NCI-H2196 treated with DMSO at 0.1 percent for 48 hours (cell line): ENCODE measurements at regions not wholly inside any gene's neighbourhood (a gene's known extent, or its start where the extent isn't known, plus 50 kb on each side); places are given as distances from the start of the nearest gene placed in this dataset.

Experiments
- DNase-seq: peaks from one replicate; lab custom pipeline; 2025; ENCODE audit not compliant: unreplicated experiment; lab: John Stamatoyannopoulos, UW

DNA sequence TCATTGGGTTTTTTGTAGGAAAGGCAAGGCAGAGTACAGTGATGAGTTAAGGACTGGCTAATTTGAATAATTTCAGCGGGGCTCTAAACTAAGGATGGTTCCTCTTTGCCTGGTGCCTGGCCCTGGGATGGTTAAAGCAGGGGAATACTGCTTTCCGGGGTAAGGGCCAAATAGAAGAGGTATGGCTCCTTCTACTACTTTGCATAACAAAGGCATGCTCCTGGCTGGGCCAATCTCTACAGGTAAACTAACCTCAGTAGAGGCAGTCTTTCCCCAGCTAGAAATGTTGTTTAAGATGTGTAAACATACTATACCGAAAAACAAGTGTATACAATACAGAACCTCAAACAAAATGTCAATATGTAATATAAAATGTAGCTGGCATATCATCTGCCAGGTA lies 1239.0 kb downstream of the SLC16A7 start:
- no peak for DNase-seq

DNA sequence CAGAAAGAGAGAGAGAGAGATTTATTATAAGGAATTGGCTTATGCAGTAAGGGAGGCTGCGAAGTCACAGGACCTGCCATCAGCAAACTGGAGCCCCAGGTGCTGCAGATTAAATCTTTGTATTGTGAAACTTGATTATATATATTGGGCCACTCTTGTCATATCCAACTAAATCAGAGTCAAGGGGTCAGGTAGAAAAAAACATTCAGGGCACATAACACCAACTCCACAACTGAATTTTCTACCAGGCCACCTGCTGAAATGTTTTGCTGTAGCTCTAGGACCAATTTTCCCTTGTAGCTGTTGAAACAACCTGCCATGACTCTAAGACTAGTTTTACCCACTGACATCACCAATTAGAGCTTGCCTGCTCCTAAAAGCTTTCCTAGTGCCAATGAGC lies 1240.8 kb downstream of the SLC16A7 start:
- no peak for DNase-seq

DNA sequence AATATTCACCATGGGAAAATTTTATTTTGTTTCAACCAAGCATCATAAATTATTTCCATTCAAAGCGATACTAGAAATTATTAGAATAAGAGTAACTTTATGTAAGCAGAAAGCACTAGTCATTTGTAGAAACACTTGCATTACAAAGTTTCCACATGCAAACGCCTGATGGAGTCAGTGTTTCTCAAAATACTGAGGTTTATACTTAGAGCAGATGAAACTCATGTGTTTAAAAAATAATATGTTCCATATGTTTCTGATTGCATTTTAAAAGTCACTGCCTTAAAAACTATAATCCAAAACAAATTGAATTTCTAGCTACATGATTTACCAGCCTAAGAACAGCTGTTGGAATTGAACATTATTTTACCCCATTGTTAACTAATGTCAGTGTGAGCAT lies 1246.4 kb downstream of the SLC16A7 start:
- DNase-seq: no peak

DNA sequence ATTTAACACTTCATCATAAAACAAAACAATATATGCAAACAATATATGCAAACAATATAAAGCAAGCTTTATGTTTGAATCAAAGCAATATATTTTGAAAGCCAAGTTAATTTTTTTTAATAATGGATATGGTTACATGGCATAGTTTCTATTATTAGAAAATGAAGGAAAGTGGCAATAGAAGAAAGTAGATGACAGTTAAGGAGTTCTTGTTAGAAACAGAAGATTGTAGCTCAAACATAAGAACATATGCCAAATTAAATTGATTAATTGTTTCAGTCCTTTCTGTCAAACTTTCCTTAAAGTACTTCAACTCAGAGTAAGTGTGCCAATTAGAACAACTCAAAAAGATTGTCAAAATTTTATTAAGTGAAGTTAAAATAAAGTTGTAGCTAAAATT lies 1248.3 kb downstream of the SLC16A7 start:
- DNase-seq: no peak

DNA sequence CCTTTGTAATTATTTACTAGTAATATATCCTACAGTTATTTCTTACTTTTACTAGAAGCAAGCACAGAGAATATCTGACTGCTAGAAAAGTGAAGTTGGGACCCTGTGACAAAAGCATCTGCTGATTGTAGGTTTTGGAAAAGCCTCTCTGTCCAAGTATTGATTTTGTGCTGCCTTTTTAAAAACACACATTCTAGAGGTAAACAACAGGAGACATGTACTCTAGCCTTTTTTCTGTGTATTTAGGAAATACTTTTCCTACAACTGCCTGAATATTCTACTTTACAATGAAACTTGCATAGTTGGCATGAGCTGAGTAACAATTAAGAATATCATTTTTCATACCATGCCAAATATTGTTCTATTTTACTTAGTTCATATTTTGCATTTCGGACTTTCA lies 1249.0 kb downstream of the SLC16A7 start:
- no peak for DNase-seq

DNA sequence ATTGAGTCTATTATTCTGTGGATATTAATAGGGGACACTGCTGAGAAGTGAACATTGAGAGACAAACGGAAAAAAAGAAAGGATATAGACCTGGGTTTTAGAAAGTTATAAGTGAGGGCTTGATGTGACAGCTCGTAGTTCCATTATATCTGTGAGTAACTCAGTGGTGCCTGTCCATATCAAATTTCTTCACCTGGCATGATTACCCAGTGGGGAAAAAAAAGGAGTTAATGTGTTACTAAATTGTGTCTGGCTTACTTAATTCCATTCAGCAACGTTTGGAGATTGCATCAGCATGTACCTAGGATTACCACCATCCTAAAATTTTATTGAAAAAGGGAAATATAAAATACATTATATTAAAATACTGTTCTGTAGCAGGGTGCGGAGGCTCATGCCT lies 1249.9 kb downstream of the SLC16A7 start:
- no peak for DNase-seq

DNA sequence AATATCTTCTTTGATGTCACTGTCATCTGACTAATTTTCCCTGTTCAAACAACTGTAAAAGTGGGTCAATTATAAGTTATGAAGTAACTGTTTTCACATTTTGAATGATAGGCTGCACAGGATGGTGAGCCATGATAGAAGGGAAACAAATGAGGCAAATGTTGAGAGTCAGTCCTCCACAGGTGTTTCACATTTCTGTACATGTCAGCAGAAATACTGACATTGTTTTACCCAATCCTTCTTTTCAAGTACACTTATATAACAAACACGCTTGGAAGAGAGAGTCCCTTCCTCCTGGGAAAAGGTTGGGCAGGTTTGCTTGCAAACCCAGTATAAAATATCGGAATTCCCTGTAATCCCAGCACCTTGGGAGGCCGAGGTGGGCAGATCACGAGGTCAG lies 1251.5 kb downstream of the SLC16A7 start:
- no peak for DNase-seq

DNA sequence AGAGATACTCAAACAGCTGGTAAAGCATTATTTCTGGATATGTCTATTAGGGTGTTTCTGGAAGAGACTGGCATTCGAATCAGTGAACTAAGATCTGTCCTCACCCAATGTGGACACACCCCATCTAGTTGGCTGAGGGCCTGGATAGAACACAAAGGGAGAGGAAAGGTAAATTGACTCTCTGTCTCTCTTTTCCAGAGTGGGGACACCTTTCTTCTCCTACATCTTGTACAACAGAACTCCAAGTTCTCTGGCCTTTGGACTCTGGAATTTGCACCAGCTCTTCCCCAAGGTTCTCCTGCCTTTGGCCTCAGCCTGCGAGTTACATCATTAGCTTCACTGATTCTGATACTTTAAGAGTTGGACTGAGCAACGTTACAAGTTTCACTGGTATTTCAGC lies 1253.9 kb downstream of the SLC16A7 start:
- no peak for DNase-seq

DNA sequence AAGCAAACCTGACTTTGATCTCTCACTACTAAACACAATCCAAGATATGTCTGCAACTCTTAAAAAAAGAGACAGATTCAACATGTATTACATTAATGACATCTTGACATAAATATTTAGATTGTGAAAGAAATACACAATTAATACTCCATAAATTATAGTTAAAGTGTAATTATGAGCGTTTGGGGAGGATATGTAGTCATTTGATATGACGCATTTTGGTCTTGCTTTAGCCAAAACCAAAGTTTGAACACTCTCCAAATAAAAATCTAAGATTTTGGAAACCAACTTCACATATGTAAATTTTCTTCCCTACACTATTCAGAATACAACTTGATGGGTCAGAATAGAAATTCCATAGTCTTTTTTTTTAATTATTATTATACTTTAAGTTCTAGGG lies 1257.6 kb downstream of the SLC16A7 start:
- no peak for DNase-seq

DNA sequence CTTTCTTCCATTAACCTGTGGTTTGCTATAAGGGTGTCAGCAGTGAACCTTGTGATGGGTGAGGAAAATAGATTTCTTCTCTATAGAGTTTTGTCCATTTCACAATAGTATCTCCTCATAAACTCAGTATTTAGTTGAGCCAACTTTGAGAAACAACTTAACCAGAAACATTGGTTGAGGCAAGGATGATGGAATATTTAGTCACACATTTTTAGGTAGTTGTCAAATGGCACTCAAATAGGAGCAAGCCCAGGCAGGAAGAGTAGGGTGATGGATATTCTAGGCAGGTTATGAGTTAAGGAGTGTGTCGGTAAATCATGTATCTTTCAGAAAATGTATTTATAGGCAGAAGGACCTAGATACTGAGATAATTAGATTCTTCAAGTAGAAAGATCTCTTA lies 1267.6 kb downstream of the SLC16A7 start:
- no peak for DNase-seq

DNA sequence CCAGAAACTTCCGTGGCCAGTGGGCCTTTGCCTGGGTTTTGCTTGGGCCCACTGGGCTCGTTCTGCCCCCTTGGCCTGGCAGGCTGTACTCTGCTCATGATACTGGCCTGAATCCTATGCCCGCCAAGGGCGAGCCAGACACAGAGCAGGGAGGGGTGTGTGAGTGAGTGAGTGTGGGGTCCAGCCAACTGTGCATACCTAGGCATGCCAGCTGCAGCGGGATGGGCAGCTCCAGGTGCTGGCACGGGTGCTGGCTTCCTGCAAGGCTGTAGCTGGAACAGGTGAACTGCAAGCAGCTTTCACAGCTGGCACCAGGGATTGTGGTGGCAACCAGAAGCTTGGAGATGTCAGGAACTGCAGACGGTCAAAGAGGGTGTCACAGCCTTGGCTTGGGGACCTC lies 1276.4 kb downstream of the SLC16A7 start:
- no peak for DNase-seq

DNA sequence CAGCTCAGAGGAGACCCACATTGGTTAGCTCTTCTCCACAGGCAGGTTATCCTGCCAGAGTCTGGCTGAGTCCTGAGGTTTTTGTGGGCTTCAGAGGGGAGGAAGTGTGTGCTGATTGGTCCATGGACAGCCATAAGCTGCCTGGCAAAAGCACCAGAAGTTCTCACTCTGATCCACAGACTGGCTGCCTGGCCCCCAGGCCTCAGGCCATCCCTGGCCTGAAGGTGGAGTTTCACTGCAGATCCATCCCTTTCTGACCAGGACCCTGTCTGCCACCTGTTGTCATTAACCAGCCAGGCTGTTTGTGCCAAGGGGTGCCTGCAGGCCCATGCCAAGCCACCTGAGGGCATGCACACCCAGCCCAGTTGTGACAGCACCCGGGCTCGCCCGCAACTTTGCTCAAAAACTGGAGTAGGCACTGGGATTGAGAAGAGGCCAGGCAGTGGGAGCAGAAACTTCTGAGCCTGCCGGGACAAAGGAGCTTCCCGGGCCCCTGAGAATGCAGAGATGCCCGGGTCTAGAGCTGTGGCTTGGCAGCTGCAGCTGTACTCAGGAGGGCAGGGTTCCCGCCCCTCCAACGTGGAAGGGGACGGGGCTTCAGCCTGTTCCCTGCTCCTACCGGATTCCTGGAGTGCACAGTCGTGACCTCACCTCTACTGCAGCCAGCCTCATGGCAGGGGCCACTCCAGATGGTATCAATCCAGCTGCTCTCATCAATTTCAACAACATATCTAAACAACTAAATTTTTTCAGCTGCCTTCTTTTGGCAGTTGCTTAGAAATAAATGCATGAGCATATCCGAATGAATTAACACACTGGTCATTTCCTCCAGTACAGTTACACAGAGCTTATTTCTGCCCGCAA lies 1277.3 kb downstream of the SLC16A7 start:
- DNase-seq: no peak

DNA sequence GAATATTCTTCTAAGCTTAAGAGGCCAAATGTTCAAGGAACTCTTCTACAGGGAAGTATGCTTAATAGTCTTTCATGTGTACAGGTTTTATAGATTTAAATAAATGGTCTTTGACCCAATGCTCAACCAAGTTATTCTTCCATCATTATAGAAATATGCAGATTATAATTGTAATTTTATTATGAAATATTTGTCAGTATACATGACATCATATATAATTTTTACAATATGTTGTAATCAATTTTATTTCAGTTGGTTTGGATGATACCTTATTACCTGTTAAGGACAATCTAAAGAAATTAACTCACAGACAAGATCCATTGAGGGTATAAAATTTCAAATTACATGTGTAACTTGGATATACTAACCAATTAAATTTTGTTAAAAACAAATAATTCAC lies 1278.3 kb downstream of the SLC16A7 start:
- DNase-seq: no peak

DNA sequence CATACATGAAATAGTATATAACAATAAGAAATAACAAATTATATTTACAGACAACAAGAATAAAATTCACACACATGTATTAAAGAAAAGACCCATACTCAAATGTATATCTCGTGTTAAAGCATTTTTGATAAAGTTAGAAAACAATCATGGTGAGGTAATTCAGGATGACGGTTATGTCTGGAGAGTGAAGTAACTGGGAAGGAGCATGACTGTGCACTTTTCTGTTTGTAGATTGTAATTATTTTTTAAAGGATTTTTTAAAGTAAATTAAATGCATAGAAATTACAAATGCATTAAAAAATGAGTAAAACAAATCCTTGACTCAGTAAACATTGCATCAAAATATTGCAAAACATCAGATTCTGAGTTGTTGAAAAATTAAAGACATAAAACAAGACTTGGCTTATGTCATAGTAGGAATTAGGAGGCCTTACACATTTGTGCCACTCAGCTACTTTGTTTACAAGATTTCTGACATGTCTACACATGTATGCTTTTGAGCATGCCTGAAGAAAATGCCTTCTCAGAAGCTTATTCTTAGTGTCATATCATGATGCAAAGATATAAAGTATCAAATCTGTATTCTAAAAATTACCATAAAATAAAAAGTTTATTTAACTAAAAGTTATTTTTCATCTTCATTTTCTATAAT lies 1325.1 kb downstream of the SLC16A7 start:
- no peak for DNase-seq

DNA sequence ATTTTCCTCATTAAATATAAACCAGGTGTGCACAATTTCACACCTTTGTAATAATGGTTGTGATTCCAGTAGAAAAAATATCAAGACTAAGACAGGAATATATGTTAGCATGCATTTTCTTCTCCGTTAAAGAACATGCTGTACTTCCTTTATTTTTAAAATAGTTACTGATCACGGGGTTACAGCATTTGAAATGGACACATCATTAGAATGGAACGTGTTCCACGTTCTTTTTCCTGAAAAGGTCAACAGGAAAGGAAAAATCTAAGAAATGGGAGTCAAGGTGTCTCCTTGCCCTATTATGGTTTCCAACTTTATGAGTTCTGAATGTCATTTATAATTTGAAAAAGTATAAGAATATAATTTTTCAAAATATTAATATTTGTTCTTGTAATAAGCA lies 1325.7 kb downstream of the SLC16A7 start:
- no peak for DNase-seq

DNA sequence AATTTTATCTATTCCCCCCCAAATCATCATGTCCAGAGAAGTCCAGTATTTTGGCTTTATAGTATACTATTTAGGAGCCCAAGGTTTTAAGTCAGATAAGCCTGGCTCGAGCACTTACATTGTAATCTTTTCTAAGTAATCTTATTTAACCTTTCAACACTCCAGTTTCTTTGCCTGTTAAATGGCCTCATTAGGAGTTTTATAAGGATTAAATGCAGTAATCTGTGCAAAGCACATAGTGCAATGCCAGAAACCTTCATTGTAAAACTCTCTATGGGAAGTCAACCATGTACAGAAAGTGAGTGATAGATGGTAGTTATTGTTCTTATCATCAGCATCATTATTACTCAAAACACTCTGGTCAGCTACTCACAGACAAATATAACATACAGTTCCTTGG lies 1330.4 kb downstream of the SLC16A7 start:
- DNase-seq: no peak

DNA sequence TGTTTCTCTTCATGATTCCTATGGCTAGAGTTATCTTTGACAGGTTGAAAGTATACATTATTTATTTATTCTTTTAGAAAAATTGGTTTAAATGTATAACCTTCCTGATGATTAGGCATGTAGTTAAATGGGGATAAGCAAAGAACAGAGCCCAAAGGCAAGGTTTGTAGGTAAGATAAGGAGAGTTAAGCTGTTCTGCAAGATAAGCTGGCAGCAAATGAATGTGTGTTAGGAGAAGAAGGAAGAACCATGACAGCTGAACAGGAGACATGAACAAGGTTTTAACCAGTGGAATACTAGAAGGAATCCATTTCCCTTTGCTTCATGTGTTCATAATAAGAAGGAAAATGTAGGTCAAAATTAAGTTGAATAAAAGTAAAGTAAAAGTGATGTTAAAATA lies 1330.1 kb upstream of the USP15 start:
- DNase-seq: no peak

DNA sequence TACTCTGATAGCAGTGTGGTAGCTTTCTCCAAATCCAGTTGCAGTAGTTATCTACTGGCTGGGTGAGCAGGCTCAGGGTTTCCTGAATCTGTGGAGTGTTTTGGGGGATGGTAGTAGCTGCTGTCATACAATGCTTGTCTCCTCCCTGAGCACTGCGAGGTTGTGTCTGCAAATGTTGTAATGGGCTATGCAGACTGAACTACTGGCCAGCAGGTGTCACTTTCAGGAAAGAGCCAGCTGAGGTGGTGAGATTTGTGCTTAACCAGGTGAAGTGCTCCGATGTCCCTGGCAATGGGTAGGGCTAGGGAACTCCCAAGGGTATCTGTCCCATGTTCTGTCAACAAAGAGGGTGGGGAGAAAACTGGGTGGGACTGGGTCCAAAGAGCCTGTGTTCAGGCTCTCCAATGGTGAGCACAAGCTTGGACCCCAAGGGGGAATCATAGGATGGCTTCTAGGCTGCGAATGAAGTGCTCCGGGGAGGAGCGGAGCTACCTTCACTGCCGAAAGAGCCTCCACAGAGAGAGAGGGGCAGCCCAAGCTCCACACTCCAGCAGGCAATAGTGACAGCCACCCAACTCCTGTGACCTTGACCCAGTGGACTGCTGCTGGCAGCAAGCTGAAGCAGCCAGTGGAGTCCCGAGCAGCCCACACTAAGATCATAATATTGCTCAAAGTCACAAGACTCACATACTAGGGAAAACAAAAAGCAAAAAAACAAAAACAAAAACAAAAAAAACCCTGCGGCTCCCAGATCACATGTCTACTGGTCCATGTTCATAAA lies 1324.0 kb upstream of the USP15 start:
- DNase-seq: no peak

DNA sequence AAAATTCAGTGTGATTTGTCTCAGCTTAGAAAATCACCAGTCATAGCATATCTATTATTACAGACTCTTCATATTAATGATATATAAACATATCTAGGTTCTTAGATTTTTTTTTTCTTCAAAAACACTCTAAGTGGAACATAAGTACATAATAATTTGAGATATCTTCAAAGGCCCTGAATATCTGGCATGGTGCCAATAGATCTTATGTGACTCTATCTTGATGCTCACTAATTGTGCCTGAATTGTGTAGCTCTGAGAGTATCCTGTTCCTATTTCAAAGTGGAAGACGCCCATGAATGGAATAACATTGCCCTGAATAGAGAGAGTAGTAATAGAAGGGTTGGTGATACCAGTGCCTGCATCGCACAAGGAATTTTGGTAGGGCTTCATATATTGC lies 1312.7 kb upstream of the USP15 start:
- no peak for DNase-seq

DNA sequence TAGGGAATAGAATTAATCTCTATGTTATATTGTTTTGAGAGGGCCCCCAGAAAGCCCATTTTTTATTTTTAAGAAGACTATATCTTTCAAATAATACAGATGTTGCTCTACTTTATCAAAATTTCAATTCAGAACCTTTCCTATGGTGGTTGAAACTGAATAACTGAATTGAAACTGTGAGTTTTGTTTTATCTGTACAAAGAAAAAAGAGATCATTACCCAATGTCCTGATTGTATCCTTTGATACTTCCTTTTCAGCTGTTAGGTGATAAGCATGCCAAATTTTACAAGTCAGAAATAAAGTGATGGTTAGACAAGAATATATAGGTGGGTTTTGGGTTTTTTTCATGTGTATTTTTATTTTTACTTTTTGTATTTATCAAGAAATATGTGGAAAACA lies 1293.1 kb upstream of the USP15 start:
- no peak for DNase-seq

DNA sequence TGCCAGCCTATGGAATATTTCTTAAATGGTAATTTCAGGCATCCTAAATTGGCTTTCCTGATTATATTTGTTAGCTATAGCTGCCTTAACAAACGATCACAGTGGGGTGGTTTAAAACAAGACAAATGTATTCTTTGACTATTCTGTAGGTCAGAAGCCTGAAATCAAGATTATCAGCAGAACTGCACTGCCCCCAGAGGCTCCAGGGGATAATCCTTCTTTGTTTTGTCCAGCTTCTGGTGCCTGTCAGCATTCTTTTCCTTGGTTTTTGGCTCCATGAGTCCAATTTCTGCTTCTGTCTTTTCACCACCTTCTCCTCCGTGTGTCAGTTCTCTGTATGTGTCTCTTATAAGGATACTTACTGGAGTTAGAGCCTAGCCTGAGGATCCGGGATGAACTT lies 1282.2 kb upstream of the USP15 start:
- DNase-seq: no peak

DNA sequence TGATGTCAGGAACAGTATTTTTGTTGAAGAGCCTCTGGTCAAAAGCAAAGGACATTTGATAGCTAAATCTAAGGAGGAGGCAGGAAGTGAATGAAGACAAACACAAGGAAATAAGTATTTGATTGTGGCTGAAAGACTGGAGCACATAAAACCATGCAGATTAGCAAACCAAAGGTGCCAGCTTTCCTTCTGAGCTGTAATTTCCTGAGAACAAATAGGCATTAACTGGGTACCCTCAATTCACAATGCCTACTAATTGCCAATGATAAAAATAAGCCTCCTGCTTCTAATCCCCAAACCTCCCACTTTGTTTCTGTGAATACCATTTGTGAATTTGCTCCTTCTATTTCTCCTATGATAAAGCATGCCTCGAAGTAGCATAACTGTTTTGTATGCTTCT lies 1279.6 kb upstream of the USP15 start:
- DNase-seq: no peak
